ENCODE measurements at regions not wholly inside any gene's neighbourhood (a gene's known extent, or its start where the extent isn't known, plus 50 kb on each side); places are given as distances from the start of the nearest gene placed in this dataset.

GRCh38 chr15:100725121-100726069 is 123.0 kb downstream of the ASB7 start:
- TF ChIP-seq, protein P1, sequence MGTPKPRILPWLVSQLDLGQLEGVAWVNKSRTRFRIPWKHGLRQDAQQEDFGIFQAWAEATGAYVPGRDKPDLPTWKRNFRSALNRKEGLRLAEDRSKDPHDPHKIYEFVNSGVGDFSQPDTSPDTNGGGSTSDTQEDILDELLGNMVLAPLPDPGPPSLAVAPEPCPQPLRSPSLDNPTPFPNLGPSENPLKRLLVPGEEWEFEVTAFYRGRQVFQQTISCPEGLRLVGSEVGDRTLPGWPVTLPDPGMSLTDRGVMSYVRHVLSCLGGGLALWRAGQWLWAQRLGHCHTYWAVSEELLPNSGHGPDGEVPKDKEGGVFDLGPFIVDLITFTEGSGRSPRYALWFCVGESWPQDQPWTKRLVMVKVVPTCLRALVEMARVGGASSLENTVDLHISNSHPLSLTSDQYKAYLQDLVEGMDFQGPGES (IDR thresholded peaks at IDR 0.05): no peak
- TF ChIP-seq SUPT20H (IDR thresholded peaks at IDR 0.05; ENCODE audit: borderline replicate concordance, control insufficient read depth, low read depth, low read length) (no peak), HDAC6 (IDR thresholded peaks at IDR 0.05; ENCODE audit: unreplicated experiment) (no peak), POLR2AphosphoS2 (IDR thresholded peaks at IDR 0.05; ENCODE audit: low read depth, low read length) (no peak), CHD2 (IDR thresholded peaks at IDR 0.05; ENCODE audit: borderline replicate concordance, low read depth, low read length) (no peak), PML (IDR thresholded peaks at IDR 0.05; ENCODE audit: low read length) (no peak), YY1 (IDR thresholded peaks at IDR 0.05; ENCODE audit: low read depth, low read length) (no peak), LARP7 (IDR thresholded peaks at IDR 0.05) (no peak), USF2 (IDR thresholded peaks at IDR 0.05; ENCODE audit: borderline replicate concordance, low read depth, low read length) (no peak), ESRRA (IDR thresholded peaks at IDR 0.05; ENCODE audit: low read length) (no peak)
- TF ChIP-seq, protein P2, sequence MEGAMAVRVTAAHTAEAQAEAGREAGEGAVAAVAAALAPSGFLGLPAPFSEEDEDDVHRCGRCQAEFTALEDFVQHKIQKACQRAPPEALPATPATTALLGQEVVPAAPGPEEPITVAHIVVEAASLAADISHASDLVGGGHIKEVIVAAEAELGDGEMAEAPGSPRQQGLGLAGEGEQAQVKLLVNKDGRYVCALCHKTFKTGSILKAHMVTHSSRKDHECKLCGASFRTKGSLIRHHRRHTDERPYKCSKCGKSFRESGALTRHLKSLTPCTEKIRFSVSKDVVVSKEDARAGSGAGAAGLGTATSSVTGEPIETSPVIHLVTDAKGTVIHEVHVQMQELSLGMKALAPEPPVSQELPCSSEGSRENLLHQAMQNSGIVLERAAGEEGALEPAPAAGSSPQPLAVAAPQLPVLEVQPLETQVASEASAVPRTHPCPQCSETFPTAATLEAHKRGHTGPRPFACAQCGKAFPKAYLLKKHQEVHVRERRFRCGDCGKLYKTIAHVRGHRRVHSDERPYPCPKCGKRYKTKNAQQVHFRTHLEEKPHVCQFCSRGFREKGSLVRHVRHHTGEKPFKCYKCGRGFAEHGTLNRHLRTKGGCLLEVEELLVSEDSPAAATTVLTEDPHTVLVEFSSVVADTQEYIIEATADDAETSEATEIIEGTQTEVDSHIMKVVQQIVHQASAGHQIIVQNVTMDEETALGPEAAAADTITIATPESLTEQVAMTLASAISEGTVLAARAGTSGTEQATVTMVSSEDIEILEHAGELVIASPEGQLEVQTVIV (IDR thresholded peaks at IDR 0.05; ENCODE audit: borderline replicate concordance, partially characterized antibody): no peak
- no peak overlapping the region for H3K9ac ChIP-seq (ENCODE audit: control insufficient read depth, insufficient read depth, low read length)
- H3K4me1 ChIP-seq (ENCODE audit: control insufficient read depth, insufficient read depth, low read length): no peaks in the 10 kb centered on the region
- DNase-seq (ENCODE audit: low read depth, low spot score): no peak
- H3K27ac ChIP-seq (ENCODE audit: control insufficient read depth, insufficient read depth): no peak overlapping the region
- ChIA-PET RAD21 (ENCODE audit: unreplicated experiment) (no interaction called here), POLR2A (no interaction called here), CTCF (no interaction called here), SMC1A (ENCODE audit: uncharacterized antibody, unreplicated experiment) (no interaction called here)
- H3K36me3 ChIP-seq (ENCODE audit: control insufficient read depth in 2 of 2, insufficient read depth in 2 of 2, low read length in 1 of 2): no peaks in the 10 kb centered on the region
- H3K27me3 ChIP-seq (replicated peaks in 1 of 2; ENCODE audit: control insufficient read depth in 2 of 2, insufficient read depth in 2 of 2, low read length in 1 of 2): no peaks in the 10 kb centered on the region; a peak in 2 of 4 replicates
- H3K79me2 ChIP-seq (ENCODE audit: control insufficient read depth, insufficient read depth, low read length): no peaks in the 10 kb centered on the region
- WGBS (ENCODE audit: insufficient coverage, insufficient replicate concordance, low lambda C conversion rate, missing lambda C conversion rate): 12% methylated on average over 10 of the region's 10 CpGs
- no peaks in the 10 kb centered on the region for H4K20me1 ChIP-seq (ENCODE audit: control insufficient read depth, insufficient read depth)
- no TSS peak for BruUV-seq (replicated peaks)
- H3K4me3 ChIP-seq: no peak overlapping the region
- in situ Hi-C loops (cut with MboI) (no loop called here), intact Hi-C loops (cut with micrococcal nuclease; ENCODE audit: unreplicated experiment) (no loop called here)
- H3K4me2 ChIP-seq (ENCODE audit: control insufficient read depth, insufficient read depth): no peak overlapping the region
- no peak overlapping the region for H2AFZ ChIP-seq (ENCODE audit: control insufficient read depth, low read depth, low read length)
- no peaks in the 10 kb centered on the region for H3K9me3 ChIP-seq (replicated peaks; ENCODE audit: control insufficient read depth, insufficient read depth, low read length)
- FAIRE-seq: no peak
- ATAC-seq: no peak

All from GM12878 (cell line).